ENCODE measurements at regions not wholly inside any gene's neighbourhood (a gene's known extent, or its start where the extent isn't known, plus 50 kb on each side); places are given as distances from the start of the nearest gene placed in this dataset.
"Not testable (repeated sequence)": the region's sequence is repeated elsewhere in the genome, so short reads cannot be mapped to it uniquely, and the experiment has no call there.

- peak; percentile 10 for DNase-seq
These were observed 499.5 kb upstream of the SPRY2 start for GRCh38 chr13:80840316-80840976.

- DNase-seq: no peak
These were observed 495.0 kb upstream of the SPRY2 start for GRCh38 chr13:80835902-80836301.

GRCh38 chr13:80830431-80830830 lies 489.5 kb upstream of the SPRY2 start:
- no peak for DNase-seq

GRCh38 chr13:80828759-80829158 lies 487.8 kb upstream of the SPRY2 start:
- DNase-seq: no peak

GRCh38 chr13:80825276-80825675 lies 484.4 kb upstream of the SPRY2 start:
- DNase-seq: no peak

GRCh38 chr13:80824229-80824628 lies 483.3 kb upstream of the SPRY2 start:
- no peak for DNase-seq

GRCh38 chr13:80823472-80823871 lies 482.5 kb upstream of the SPRY2 start:
- no peak for DNase-seq

GRCh38 chr13:80821466-80821865 lies 480.5 kb upstream of the SPRY2 start:
- DNase-seq: no peak

GRCh38 chr13:80817979-80818378 lies 477.1 kb upstream of the SPRY2 start:
- no peak for DNase-seq

GRCh38 chr13:80814541-80814940 lies 473.6 kb upstream of the SPRY2 start:
- no peak for DNase-seq

- DNase-seq: not testable (repeated sequence)
These were observed 469.4 kb upstream of the SPRY2 start for GRCh38 chr13:80810294-80810693.

GRCh38 chr13:80802946-80803345 lies 462.0 kb upstream of the SPRY2 start:
- DNase-seq: no peak

GRCh38 chr13:80798576-80799133 lies 457.7 kb upstream of the SPRY2 start:
- no peak for DNase-seq

GRCh38 chr13:80787604-80788003 lies 446.7 kb upstream of the SPRY2 start:
- DNase-seq: no peak

- DNase-seq: no peak
These were observed 443.1 kb upstream of the SPRY2 start for GRCh38 chr13:80783926-80784565.

GRCh38 chr13:80782441-80782840 lies 441.5 kb upstream of the SPRY2 start:
- DNase-seq: no peak

- no peak for DNase-seq
These were observed 437.4 kb upstream of the SPRY2 start for GRCh38 chr13:80778297-80778696.

GRCh38 chr13:80757694-80758093 lies 416.8 kb upstream of the SPRY2 start:
- no peak for DNase-seq

- DNase-seq: peak; percentile 76
These were observed 415.0 kb upstream of the SPRY2 start for GRCh38 chr13:80755910-80756309.

GRCh38 chr13:80754441-80754840 lies 413.5 kb upstream of the SPRY2 start:
- DNase-seq: no peak

GRCh38 chr13:80753866-80754265 lies 412.9 kb upstream of the SPRY2 start:
- DNase-seq: no peak

- DNase-seq: no peak
These were observed 410.9 kb upstream of the SPRY2 start for GRCh38 chr13:80751854-80752253.

- DNase-seq: no peak
These were observed 403.4 kb upstream of the SPRY2 start for GRCh38 chr13:80744147-80744914.

GRCh38 chr13:80742033-80742432 lies 401.1 kb upstream of the SPRY2 start:
- no peak for DNase-seq

Measured in NCI-H1092 treated with DMSO at 0.1 percent for 48 hours (cell line).